ENCODE measurements at regions not wholly inside any gene's neighbourhood (a gene's known extent, or its start where the extent isn't known, plus 50 kb on each side); places are given as distances from the start of the nearest gene placed in this dataset.

DNA sequence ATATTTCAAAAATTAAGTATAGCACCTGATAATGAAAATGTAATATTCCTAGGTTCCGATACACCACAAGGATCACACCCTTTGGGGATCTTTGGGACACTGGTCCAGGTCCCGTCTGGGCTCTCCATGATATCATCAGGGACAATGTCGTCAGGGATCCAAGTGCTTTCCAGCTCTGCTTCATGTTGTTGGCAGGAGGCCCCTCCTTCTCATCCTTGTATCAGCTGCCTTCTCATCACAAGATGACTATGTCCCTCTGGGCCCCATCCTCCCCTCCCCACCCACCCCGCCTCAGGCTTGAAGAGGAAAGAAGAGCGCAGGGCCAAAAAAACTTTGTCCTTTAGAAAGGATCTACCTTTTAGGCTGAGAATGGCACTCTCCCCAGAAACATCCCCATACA is 128.3 kb upstream of the KLF3 start:
- TF ChIP-seq CTCF (conservative IDR thresholded peaks at IDR 0.05): no peak
- DNase-seq: no peak
- no peak overlapping the region for H3K27ac ChIP-seq (ENCODE audit: low read depth, low read length)
- H3K27me3 ChIP-seq (ENCODE audit: control insufficient read depth, insufficient read depth, low read length, poor library complexity, severe bottlenecking): no peaks in the 10 kb centered on the region
- no peak overlapping the region for H3K4me3 ChIP-seq (ENCODE audit: low read length)
- Mint-ChIP-seq H3K9me3 (no peaks in the 10 kb centered on the region), H3K4me1 (no peaks in the 10 kb centered on the region), H3K4me3 (no peak overlapping the region), H3K36me3 (ENCODE audit: low read depth) (no peaks in the 10 kb centered on the region), H3K27me3 (ENCODE audit: insufficient read depth) (no peaks in the 10 kb centered on the region), H3K27ac (no peak overlapping the region)
- no peaks in the 10 kb centered on the region for H3K36me3 ChIP-seq (ENCODE audit: control insufficient read depth, insufficient read depth, low read length)
- WGBS, 2 experiments (ENCODE audit: insufficient coverage in 1 of 2, insufficient read length in 1 of 2): 71 to 96% methylated on average over 3 to 5 of the region's 5 CpGs
- H3K9me3 ChIP-seq (ENCODE audit: control insufficient read depth, low read length): no peaks in the 10 kb centered on the region
- H3K9ac ChIP-seq (ENCODE audit: extremely low read depth, low read length, poor library complexity, severe bottlenecking): no peak overlapping the region
- H3K4me1 ChIP-seq (ENCODE audit: control insufficient read depth, insufficient read depth, low read length): no peaks in the 10 kb centered on the region

DNA sequence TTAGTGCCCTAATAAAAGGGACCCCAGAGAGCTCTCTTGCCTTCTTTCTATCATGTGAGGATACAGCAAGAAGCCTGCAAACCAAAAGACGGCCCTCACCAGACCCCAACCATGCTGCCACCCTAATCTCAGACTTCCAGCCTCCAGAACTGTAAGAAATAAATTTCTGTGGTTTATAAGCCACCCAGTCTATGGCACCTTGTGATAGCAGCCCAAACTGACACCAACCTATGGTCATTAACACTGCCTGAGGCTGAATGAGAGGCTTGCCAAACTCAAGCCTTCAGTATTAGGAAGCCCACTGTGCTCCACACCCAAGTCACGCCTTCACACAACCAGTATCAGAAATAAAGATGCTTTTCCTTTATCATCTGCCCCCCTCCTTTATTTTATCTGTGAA is 127.3 kb upstream of the KLF3 start:
- Mint-ChIP-seq H3K4me1 (no peaks in the 10 kb centered on the region), H3K4me3 (no peak overlapping the region), H3K27ac (no peak overlapping the region), H3K36me3 (ENCODE audit: low read depth) (no peaks in the 10 kb centered on the region), H3K9me3 (no peaks in the 10 kb centered on the region), H3K27me3 (ENCODE audit: insufficient read depth) (peaks cover 2% of the 10 kb centered on the region)
- Histone ChIP-seq H3K4me1 (ENCODE audit: control insufficient read depth, insufficient read depth, low read length) (no peaks in the 10 kb centered on the region), H3K36me3 (ENCODE audit: control insufficient read depth, insufficient read depth, low read length) (no peaks in the 10 kb centered on the region), H3K9me3 (ENCODE audit: control insufficient read depth, low read length) (no peaks in the 10 kb centered on the region), H3K27ac (ENCODE audit: low read depth, low read length) (no peak overlapping the region), H3K9ac (ENCODE audit: extremely low read depth, low read length, poor library complexity, severe bottlenecking) (no peak overlapping the region), H3K4me3 (ENCODE audit: low read length) (no peak overlapping the region), H3K27me3 (ENCODE audit: control insufficient read depth, insufficient read depth, low read length, poor library complexity, severe bottlenecking) (no peaks in the 10 kb centered on the region)
- no peak for DNase-seq
- WGBS, 2 experiments (ENCODE audit: insufficient coverage in 1 of 2, insufficient read length in 1 of 2): 83 to 87% methylated on average over 2 of the region's 2 CpGs
- no peak for TF ChIP-seq CTCF (conservative IDR thresholded peaks at IDR 0.05)

- Histone ChIP-seq H3K4me3 (ENCODE audit: low read length) (no peak overlapping the region), H3K4me1 (ENCODE audit: control insufficient read depth, insufficient read depth, low read length) (no peaks in the 10 kb centered on the region), H3K36me3 (ENCODE audit: control insufficient read depth, insufficient read depth, low read length) (no peaks in the 10 kb centered on the region), H3K27me3 (ENCODE audit: control insufficient read depth, insufficient read depth, low read length, poor library complexity, severe bottlenecking) (no peaks in the 10 kb centered on the region), H3K9ac (ENCODE audit: extremely low read depth, low read length, poor library complexity, severe bottlenecking) (no peak overlapping the region), H3K9me3 (ENCODE audit: control insufficient read depth, low read length) (no peaks in the 10 kb centered on the region), H3K27ac (ENCODE audit: low read depth, low read length) (no peak overlapping the region)
- no peak for DNase-seq
- TF ChIP-seq CTCF (conservative IDR thresholded peaks at IDR 0.05): no peak
- Mint-ChIP-seq H3K4me3 (no peak overlapping the region), H3K9me3 (no peaks in the 10 kb centered on the region), H3K36me3 (ENCODE audit: low read depth) (no peaks in the 10 kb centered on the region), H3K27me3 (ENCODE audit: insufficient read depth) (peaks cover 11% of the 10 kb centered on the region), H3K27ac (no peak overlapping the region), H3K4me1 (no peaks in the 10 kb centered on the region)
- 79 to 100% methylated on average over 1 of the region's 1 CpG for WGBS, 2 experiments (ENCODE audit: insufficient coverage in 1 of 2, insufficient read length in 1 of 2)
These were observed 126.3 kb upstream of the KLF3 start for GRCh38 chr4:38537666-38538065.

Measured in endodermal cell (in vitro differentiated cells).